ENCODE measurements at regions not wholly inside any gene's neighbourhood (a gene's known extent, or its start where the extent isn't known, plus 50 kb on each side); places are given as distances from the start of the nearest gene placed in this dataset.

- no peaks in the 10 kb centered on the region for H3K79me1 ChIP-seq (ENCODE audit: low read depth, low read length)
- no peaks in the 10 kb centered on the region for H3K23me2 ChIP-seq (ENCODE audit: low read depth, low read length)
- no peak overlapping the region for H3K4me2 ChIP-seq (ENCODE audit: insufficient read depth in 1 of 2, low read depth in 2 of 2, low read length in 2 of 2)
- H3K27me3 ChIP-seq (replicated peaks in 1 of 4; ENCODE audit: control insufficient read depth in 3 of 4, extremely low read depth in 1 of 4, insufficient read depth in 3 of 4, low read length in 3 of 4), result no peaks in the 10 kb centered on the region
- no peak overlapping the region for H3K23ac ChIP-seq (ENCODE audit: insufficient read length)
- no peaks in the 10 kb centered on the region; a peak in 1 of 7 replicates for H3K4me1 ChIP-seq (replicated peaks in 1 of 4; ENCODE audit: control insufficient read depth in 3 of 4, insufficient read depth in 4 of 4, low read length in 3 of 4)
- H3K4ac ChIP-seq (replicated peaks; ENCODE audit: insufficient read length, low read depth, low read length), result no peak overlapping the region
- ChIA-PET POLR2A (ENCODE audit: partially characterized antibody) (no interaction called here), CTCF (ENCODE audit: partially characterized antibody) (interaction anchor here (2.4 kb wide), 1 partner anchor 10 kb away, joined by 10 read pairs; no protein-coding TSS in a partner anchor)
- no peaks in the 10 kb centered on the region for H3K36me3 ChIP-seq (ENCODE audit: control insufficient read depth in 2 of 4, insufficient read depth in 4 of 4, low read length in 3 of 4)
- no peak overlapping the region for H3K4me3 ChIP-seq (ENCODE audit: extremely low read depth in 1 of 4, insufficient read depth in 2 of 4, low read depth in 3 of 4, low read length in 4 of 4)
- TF ChIP-seq KDM5A (IDR thresholded peaks at IDR 0.05; ENCODE audit: low read length) (no peak), CEBPB (IDR thresholded peaks at IDR 0.05; ENCODE audit: low read depth, low read length) (no peak), TCF12 (IDR thresholded peaks at IDR 0.05; ENCODE audit: low read depth, low read length) (no peak), CREB1 (IDR thresholded peaks at IDR 0.05) (no peak), JUND (IDR thresholded peaks at IDR 0.05; ENCODE audit: low read length) (no peak), PHF8 (conservative IDR thresholded peaks at IDR 0.05; ENCODE audit: low read depth, low read length) (no peak), HDAC6 (IDR thresholded peaks at IDR 0.05; ENCODE audit: low read depth, low read length) (no peak), SIN3A (conservative IDR thresholded peaks at IDR 0.05 in 1 of 2, IDR thresholded peaks at IDR 0.05 in 1 of 2; ENCODE audit: low read depth in 1 of 2, low read length in 2 of 2) (no peak), POLR2AphosphoS5 (IDR thresholded peaks at IDR 0.05; ENCODE audit: low read depth, low read length) (no peak)
- no peak overlapping the region for H2AFZ ChIP-seq (ENCODE audit: low read length)
- H4K91ac ChIP-seq (replicated peaks; ENCODE audit: insufficient read length, low read length), result no peak overlapping the region
- H4K5ac ChIP-seq (ENCODE audit: insufficient read length, low read depth, low read length), result no peak overlapping the region
- no peak overlapping the region for H2BK12ac ChIP-seq (ENCODE audit: low read depth, low read length)
- DNase-seq (ENCODE audit: low read depth in 1 of 2, low spot score in 2 of 2), result no peak
- H3K9ac ChIP-seq (replicated peaks in 1 of 4; ENCODE audit: extremely low read depth in 1 of 4, low read depth in 3 of 4, low read length in 3 of 4), result no peak overlapping the region
- no peak overlapping the region for H3K18ac ChIP-seq (ENCODE audit: extremely low read depth, low read length)
- no peak overlapping the region for H2AK5ac ChIP-seq (ENCODE audit: low read depth, low read length)
- H3K9me3 ChIP-seq (ENCODE audit: insufficient read depth in 2 of 2, low read depth in 1 of 2, low read length in 1 of 2), result no peaks in the 10 kb centered on the region
- no peak overlapping the region for H4K8ac ChIP-seq (ENCODE audit: extremely low read depth, insufficient read depth, low read length)
- H2BK5ac ChIP-seq (ENCODE audit: low read depth, low read length), result no peak overlapping the region
- no peak overlapping the region for H2BK120ac ChIP-seq (replicated peaks; ENCODE audit: low read depth, low read length)
- no peak overlapping the region for H2BK20ac ChIP-seq (ENCODE audit: low read length)
- H3K27ac ChIP-seq (ENCODE audit: low read depth, low read length), result no peak overlapping the region
- H3K14ac ChIP-seq (ENCODE audit: insufficient read length), result no peak overlapping the region
- H4K20me1 ChIP-seq (replicated peaks in 1 of 2; ENCODE audit: control insufficient read depth in 1 of 2, insufficient read depth in 2 of 2, low read length in 2 of 2), result no peaks in the 10 kb centered on the region
- FAIRE-seq, result no peak
- no peak overlapping the region for H3K56ac ChIP-seq (replicated peaks; ENCODE audit: insufficient read length, low read depth, low read length)
- H2BK15ac ChIP-seq (ENCODE audit: low read length), result no peak overlapping the region
- WGBS, 2 experiments (ENCODE audit: extremely low coverage in 1 of 2, insufficient coverage in 1 of 2, insufficient read length in 1 of 2, insufficient replicate concordance in 2 of 2, low coverage in 1 of 2, low lambda C conversion rate in 2 of 2, missing lambda C conversion rate in 1 of 2), result 87% methylated on average over 4 of the region's 4 CpGs; no CpG with 5 or more reads in 1 of the 2 experiments
- no peaks in the 10 kb centered on the region for H3K79me2 ChIP-seq (ENCODE audit: control insufficient read depth in 1 of 2, insufficient read depth in 2 of 2, low read length in 2 of 2)
Measured at GRCh38 chr4:14711259-14711658, 291.0 kb upstream of the CPEB2 start.

Measured in H1 (cell line).